ENCODE measurements at regions not wholly inside any gene's neighbourhood (a gene's known extent, or its start where the extent isn't known, plus 50 kb on each side); places are given as distances from the start of the nearest gene placed in this dataset.
"Not testable (repeated sequence)": the region's sequence is repeated elsewhere in the genome, so short reads cannot be mapped to it uniquely, and the experiment has no call there.

- in situ Hi-C loops (cut with MboI; ENCODE audit: low pct_unique_long_range_greater_than_20kb, low sequenced_read_pairs) = no loop called here
- DNase-seq = no peak
Observed at GRCh38 chr11:57047610-57048009, 58.9 kb downstream of the OR5AK2 start.

- no peak for DNase-seq
- in situ Hi-C loops (cut with MboI; ENCODE audit: low pct_unique_long_range_greater_than_20kb, low sequenced_read_pairs) = no loop called here
Observed at GRCh38 chr11:57049749-57050148, 61.0 kb downstream of the OR5AK2 start.

GRCh38 chr11:57054817-57055216, 66.1 kb downstream of the OR5AK2 start:
- in situ Hi-C loops (cut with MboI; ENCODE audit: low pct_unique_long_range_greater_than_20kb, low sequenced_read_pairs) = no loop called here

GRCh38 chr11:57055744-57056143, 67.0 kb downstream of the OR5AK2 start:
- no peak for DNase-seq
- in situ Hi-C loops (cut with MboI; ENCODE audit: low pct_unique_long_range_greater_than_20kb, low sequenced_read_pairs) = no loop called here

More at GRCh38 chr11:57054817-57055216, 66.1 kb downstream of the OR5AK2 start:
- DNase-seq = no peak

GRCh38 chr11:57056735-57057134, 68.0 kb downstream of the OR5AK2 start:
- DNase-seq = no peak
- in situ Hi-C loops (cut with MboI; ENCODE audit: low pct_unique_long_range_greater_than_20kb, low sequenced_read_pairs) = no loop called here

GRCh38 chr11:57057561-57057960, 68.8 kb downstream of the OR5AK2 start:
- DNase-seq = no peak
- in situ Hi-C loops (cut with MboI; ENCODE audit: low pct_unique_long_range_greater_than_20kb, low sequenced_read_pairs) = no loop called here

- DNase-seq; in situ Hi-C loops (cut with MboI; ENCODE audit: low pct_unique_long_range_greater_than_20kb, low sequenced_read_pairs): not testable (repeated sequence)
Observed at GRCh38 chr11:57062957-57063356, 74.2 kb downstream of the OR5AK2 start.

- no peak for DNase-seq
- in situ Hi-C loops (cut with MboI; ENCODE audit: low pct_unique_long_range_greater_than_20kb, low sequenced_read_pairs) = no loop called here
Observed at GRCh38 chr11:57069942-57070341, 81.2 kb downstream of the OR5AK2 start.

- no peak for DNase-seq
- in situ Hi-C loops (cut with MboI; ENCODE audit: low pct_unique_long_range_greater_than_20kb, low sequenced_read_pairs) = no loop called here
Observed at GRCh38 chr11:57071829-57072228, 83.1 kb downstream of the OR5AK2 start.

- no peak for DNase-seq
- in situ Hi-C loops (cut with MboI; ENCODE audit: low pct_unique_long_range_greater_than_20kb, low sequenced_read_pairs) = no loop called here
Observed at GRCh38 chr11:57072640-57073039, 83.9 kb downstream of the OR5AK2 start.

GRCh38 chr11:57073128-57073527, 84.4 kb downstream of the OR5AK2 start:
- DNase-seq = no peak
- in situ Hi-C loops (cut with MboI; ENCODE audit: low pct_unique_long_range_greater_than_20kb, low sequenced_read_pairs) = no loop called here

- DNase-seq = no peak
- in situ Hi-C loops (cut with MboI; ENCODE audit: low pct_unique_long_range_greater_than_20kb, low sequenced_read_pairs) = no loop called here
Observed at GRCh38 chr11:57081356-57081755, 92.6 kb downstream of the OR5AK2 start.

GRCh38 chr11:57082125-57082524, 93.4 kb downstream of the OR5AK2 start:
- in situ Hi-C loops (cut with MboI; ENCODE audit: low pct_unique_long_range_greater_than_20kb, low sequenced_read_pairs) = no loop called here

GRCh38 chr11:57083641-57084385, 95.1 kb downstream of the OR5AK2 start:
- in situ Hi-C loops (cut with MboI; ENCODE audit: low pct_unique_long_range_greater_than_20kb, low sequenced_read_pairs) = no loop called here
- DNase-seq = no peak

More at GRCh38 chr11:57082125-57082524, 93.4 kb downstream of the OR5AK2 start:
- DNase-seq = no peak

- in situ Hi-C loops (cut with MboI; ENCODE audit: low pct_unique_long_range_greater_than_20kb, low sequenced_read_pairs) = no loop called here
- no peak for DNase-seq
Observed at GRCh38 chr11:57085611-57086010, 96.1 kb upstream of the LRRC55 start.

- in situ Hi-C loops (cut with MboI; ENCODE audit: low pct_unique_long_range_greater_than_20kb, low sequenced_read_pairs) = no loop called here
- DNase-seq = no peak
Observed at GRCh38 chr11:57087991-57088390, 93.8 kb upstream of the LRRC55 start.

- DNase-seq = no peak
- in situ Hi-C loops (cut with MboI; ENCODE audit: low pct_unique_long_range_greater_than_20kb, low sequenced_read_pairs) = no loop called here
Observed at GRCh38 chr11:57092028-57092698, 89.6 kb upstream of the LRRC55 start.

GRCh38 chr11:57094181-57094935, 87.4 kb upstream of the LRRC55 start:
- in situ Hi-C loops (cut with MboI; ENCODE audit: low pct_unique_long_range_greater_than_20kb, low sequenced_read_pairs) = no loop called here
- no peak for DNase-seq

GRCh38 chr11:57095417-57095816, 86.3 kb upstream of the LRRC55 start:
- in situ Hi-C loops (cut with MboI; ENCODE audit: low pct_unique_long_range_greater_than_20kb, low sequenced_read_pairs) = no loop called here
- DNase-seq = no peak

GRCh38 chr11:57095896-57096295, 85.9 kb upstream of the LRRC55 start:
- in situ Hi-C loops (cut with MboI; ENCODE audit: low pct_unique_long_range_greater_than_20kb, low sequenced_read_pairs) = no loop called here
- DNase-seq = no peak
